ENCODE measurements at regions not wholly inside any gene's neighbourhood (a gene's known extent, or its start where the extent isn't known, plus 50 kb on each side); places are given as distances from the start of the nearest gene placed in this dataset.
A peak's percentile ranks its signal among the peaks of the same experiment; 100 is the strongest.
"Not testable (repeated sequence)": the region's sequence is repeated elsewhere in the genome, so short reads cannot be mapped to it uniquely, and the experiment has no call there.

DNA sequence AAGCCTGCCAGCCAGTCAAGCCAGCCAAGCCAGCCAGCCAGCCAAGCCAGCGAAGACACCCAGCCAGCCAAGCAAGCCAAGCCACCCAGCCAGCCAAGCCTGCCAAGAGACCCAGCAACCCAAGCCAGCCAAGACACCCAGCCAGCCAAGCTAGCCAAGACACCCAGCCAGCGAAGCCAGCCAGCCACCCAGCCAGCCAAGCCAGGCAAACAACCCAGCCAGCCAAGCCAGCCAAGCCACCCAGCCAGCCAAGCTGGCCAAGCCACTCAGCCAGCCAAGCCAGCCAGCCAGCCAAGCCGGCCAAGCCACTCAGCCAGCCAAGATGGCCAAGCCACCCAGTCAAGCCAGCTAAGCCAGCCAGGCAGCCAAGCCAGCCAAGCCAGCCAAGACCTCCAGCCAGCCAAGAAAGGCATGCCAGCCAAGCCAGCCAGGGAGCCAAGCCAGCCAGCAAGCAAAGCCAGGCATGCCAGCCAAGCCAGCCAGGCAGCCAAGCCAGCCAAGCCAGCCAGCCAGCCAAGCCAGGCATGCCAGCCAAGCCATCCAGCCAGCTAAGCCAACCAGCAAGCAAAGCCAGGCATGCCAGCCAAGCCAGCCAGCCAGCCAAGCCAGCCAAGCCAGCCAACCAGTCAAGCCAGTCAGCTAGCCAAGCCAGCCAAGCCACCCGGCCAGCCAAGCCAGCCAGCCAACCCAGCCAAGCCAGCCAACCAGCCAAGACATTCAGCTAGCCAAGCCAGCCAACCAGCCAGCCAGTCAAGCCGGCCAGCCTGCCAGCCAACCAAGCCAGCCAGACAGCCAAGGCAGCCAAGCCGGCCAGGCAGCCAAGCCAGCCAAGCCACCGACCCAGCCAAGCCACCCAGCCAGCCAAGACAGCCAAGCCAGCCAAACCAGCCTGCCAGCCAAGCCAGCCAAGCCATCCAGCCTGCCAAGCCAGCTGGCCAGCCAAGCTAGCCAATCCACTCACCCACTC lies 323.8 kb upstream of the PLGLB2 start:
- not testable (repeated sequence) for H3K4me3 Mint-ChIP-seq; H3K27ac Mint-ChIP-seq; H3K9me3 Mint-ChIP-seq; H3K36me3 Mint-ChIP-seq; H3K27me3 Mint-ChIP-seq (ENCODE audit: low read depth); H3K4me1 Mint-ChIP-seq; DNase-seq (ENCODE audit: low spot score in 2 of 2, unreplicated experiment in 2 of 2)

DNA sequence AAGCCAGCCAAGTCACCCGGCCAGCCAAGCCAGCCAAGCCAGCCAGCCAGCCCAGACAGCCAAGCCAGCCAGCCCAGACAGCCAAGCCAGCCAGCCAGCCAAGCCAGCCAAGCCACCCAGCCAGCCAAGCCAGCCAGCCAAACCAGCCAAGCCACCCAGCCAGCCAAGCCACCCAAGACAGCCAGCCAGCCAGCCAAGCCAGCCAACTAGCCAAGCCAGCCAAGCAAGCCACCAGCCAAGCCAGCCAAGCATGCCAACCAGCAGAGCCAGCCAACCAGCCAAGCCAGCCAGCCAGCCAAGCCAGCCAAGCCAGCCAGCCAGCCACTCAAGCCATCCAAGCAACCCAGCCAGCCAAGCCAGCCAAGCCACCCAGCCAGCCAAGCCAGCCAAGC lies 323.1 kb upstream of the PLGLB2 start:
- DNase-seq (ENCODE audit: low spot score in 2 of 2, unreplicated experiment in 2 of 2); H3K4me3 Mint-ChIP-seq; H3K36me3 Mint-ChIP-seq; H3K9me3 Mint-ChIP-seq; H3K4me1 Mint-ChIP-seq; H3K27me3 Mint-ChIP-seq (ENCODE audit: low read depth); H3K27ac Mint-ChIP-seq: not testable (repeated sequence)

DNA sequence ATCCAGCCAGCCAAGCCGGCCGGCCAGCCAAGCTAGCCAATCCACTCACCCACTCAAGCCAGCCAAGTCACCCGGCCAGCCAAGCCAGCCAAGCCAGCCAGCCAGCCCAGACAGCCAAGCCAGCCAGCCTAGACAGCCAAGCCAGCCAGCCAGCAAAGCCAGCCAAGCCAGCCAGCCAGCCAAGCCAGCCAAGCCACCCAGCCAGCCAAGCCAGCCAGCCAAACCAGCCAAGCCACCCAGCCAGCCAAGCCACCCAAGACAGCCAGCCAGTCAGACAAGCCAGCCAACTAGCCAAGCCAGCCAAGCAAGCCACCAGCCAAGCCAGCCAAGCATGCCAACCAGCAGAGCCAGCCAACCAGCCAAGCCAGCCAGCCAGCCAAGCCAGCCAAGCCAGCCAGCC lies 322.7 kb upstream of the PLGLB2 start:
- H3K4me1 Mint-ChIP-seq; H3K27ac Mint-ChIP-seq; H3K9me3 Mint-ChIP-seq; H3K4me3 Mint-ChIP-seq; DNase-seq (ENCODE audit: low spot score in 2 of 2, unreplicated experiment in 2 of 2); H3K27me3 Mint-ChIP-seq (ENCODE audit: low read depth); H3K36me3 Mint-ChIP-seq: not testable (repeated sequence)

DNA sequence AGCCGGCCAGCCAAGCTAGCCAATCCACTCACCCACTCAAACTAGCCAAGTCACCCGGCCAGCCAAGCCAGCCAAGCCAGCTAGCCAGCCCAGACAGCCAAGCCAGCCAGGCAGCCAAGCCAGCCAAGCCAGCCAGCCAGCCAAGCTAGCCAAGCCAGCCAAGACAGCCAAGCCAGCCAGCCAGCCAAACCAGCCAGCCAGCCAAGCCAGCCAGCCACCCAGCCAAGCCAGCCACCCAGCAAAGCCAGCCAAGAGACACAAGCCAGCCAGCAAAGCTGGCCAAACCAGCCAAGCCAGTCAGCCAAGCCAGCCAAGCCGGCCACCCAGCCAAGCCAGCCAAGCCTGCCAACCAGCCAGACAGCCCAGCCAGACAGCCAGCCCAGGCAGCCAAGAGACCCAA lies 322.2 kb upstream of the PLGLB2 start:
- not testable (repeated sequence) for H3K9me3 Mint-ChIP-seq; H3K4me3 Mint-ChIP-seq; H3K36me3 Mint-ChIP-seq; H3K27ac Mint-ChIP-seq; H3K27me3 Mint-ChIP-seq (ENCODE audit: low read depth); H3K4me1 Mint-ChIP-seq; DNase-seq (ENCODE audit: low spot score in 2 of 2, unreplicated experiment in 2 of 2)

DNA sequence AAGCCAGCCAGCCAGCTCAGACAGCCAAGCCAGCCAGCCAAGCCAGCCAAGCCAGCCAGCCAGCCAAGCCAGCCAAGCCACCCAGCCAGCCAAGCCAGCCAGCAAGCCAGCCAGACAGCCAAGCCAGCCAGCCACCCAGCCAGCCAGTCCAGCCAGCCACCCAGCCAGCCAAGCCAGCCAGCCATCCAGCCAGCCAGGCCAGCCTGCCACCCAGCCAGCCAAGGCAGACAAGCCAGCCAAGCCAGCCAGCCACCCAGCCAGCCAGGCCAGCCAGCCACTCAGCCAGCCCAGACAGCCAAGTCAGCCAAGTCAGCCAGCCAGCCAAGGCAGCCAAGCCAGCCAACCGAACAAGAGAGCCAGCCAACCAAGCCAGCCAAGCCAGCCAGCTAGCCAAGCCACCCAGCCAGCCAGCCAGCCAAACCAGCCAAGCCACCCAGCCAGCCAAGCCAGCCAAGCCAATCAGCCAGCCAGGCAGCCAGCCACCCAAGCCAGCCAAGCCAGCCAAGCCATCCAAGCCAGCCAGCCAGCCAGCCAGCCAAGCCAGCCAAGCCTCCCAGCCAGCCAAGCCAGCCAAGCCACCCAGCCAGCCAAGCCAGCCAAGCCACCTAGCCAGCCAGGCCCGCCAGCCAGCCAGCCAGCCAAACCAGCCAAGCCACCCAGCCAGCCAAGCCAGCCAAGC lies 319.3 kb upstream of the PLGLB2 start:
- DNase-seq (ENCODE audit: low spot score in 2 of 2, unreplicated experiment in 2 of 2); H3K9me3 Mint-ChIP-seq; H3K4me1 Mint-ChIP-seq; H3K27me3 Mint-ChIP-seq (ENCODE audit: low read depth); H3K27ac Mint-ChIP-seq; H3K36me3 Mint-ChIP-seq; H3K4me3 Mint-ChIP-seq: not testable (repeated sequence)

DNA sequence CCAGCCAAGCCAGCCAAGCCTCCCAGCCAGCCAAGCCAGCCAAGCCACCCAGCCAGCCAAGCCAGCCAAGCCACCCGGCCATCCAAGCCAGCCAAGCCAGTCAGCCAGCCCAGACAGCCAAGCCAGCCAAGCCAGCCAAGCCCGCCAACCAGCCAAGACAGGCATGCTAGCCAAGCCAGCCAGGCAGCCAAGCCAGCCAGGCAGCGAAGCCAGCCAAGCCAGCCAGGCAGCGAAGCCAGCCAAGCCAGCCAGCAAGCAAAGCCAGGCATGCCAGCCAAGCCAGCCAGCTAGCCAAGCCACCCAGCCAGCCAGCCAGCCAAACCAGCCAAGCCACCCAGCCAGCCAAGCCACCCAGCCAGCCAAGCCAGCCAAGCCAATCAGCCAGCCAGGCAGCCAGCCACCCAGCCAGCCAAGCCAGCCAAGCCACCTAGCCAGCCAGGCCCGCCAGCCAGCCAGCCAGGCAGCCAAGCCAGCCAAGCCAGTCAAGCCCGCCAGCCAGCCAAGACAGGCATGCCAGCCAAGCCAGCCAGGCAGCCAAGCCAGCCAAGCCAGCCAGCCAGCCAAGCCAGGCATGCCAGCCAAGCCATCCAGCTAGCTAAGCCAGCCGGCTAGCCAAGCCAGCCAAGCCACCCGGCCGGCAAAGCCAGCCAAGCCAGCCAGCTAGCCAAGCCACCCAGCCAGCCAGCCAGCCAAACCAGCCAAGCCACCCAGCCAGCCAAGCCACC lies 318.5 kb upstream of the PLGLB2 start:
- not testable (repeated sequence) for DNase-seq (ENCODE audit: low spot score in 2 of 2, unreplicated experiment in 2 of 2); H3K9me3 Mint-ChIP-seq; H3K4me1 Mint-ChIP-seq; H3K27ac Mint-ChIP-seq; H3K36me3 Mint-ChIP-seq; H3K4me3 Mint-ChIP-seq; H3K27me3 Mint-ChIP-seq (ENCODE audit: low read depth)

DNA sequence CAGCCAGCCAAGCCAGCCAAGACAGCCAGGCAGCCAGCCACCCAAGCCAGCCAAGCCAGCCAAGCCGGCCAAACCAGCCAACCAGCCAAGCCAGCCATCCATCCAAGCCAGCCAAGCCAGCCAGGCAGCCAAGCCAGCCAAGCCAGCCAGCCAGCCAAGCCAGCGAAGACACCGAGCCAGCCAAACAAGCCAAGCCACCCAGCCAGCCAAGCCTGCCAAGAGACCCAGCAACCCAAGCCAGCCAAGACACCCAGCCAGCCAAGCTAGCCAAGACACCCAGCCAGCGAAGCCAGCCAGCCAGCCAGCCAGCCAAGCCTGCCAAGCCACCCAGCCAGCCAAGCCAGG lies 318.0 kb upstream of the PLGLB2 start:
- not testable (repeated sequence) for H3K27me3 Mint-ChIP-seq (ENCODE audit: low read depth); DNase-seq (ENCODE audit: low spot score in 2 of 2, unreplicated experiment in 2 of 2); H3K27ac Mint-ChIP-seq; H3K9me3 Mint-ChIP-seq; H3K4me3 Mint-ChIP-seq; H3K36me3 Mint-ChIP-seq; H3K4me1 Mint-ChIP-seq

DNA sequence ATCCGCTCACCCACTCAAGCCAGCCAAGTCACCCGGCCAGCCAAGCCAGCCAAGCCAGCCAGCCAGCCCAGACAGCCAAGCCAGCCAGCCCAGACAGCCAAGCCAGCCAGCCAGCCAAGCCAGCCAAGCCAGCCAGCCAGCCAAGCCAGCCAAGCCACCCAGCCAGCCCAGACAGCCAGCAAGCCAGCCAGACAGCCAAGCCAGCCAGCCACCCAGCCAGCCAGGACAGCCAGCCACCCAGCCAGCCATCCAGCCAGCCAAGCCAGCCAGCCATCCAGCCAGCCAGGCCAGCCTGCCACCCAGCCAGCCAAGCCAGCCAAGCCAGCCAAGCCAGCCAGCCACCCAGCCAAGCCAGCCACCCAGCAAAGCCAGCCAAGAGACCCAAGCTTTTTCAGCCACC lies 316.8 kb upstream of the PLGLB2 start:
- H3K4me1 Mint-ChIP-seq; H3K27me3 Mint-ChIP-seq (ENCODE audit: low read depth); H3K9me3 Mint-ChIP-seq; DNase-seq (ENCODE audit: low spot score in 2 of 2, unreplicated experiment in 2 of 2); H3K27ac Mint-ChIP-seq; H3K4me3 Mint-ChIP-seq; H3K36me3 Mint-ChIP-seq: not testable (repeated sequence)

DNA sequence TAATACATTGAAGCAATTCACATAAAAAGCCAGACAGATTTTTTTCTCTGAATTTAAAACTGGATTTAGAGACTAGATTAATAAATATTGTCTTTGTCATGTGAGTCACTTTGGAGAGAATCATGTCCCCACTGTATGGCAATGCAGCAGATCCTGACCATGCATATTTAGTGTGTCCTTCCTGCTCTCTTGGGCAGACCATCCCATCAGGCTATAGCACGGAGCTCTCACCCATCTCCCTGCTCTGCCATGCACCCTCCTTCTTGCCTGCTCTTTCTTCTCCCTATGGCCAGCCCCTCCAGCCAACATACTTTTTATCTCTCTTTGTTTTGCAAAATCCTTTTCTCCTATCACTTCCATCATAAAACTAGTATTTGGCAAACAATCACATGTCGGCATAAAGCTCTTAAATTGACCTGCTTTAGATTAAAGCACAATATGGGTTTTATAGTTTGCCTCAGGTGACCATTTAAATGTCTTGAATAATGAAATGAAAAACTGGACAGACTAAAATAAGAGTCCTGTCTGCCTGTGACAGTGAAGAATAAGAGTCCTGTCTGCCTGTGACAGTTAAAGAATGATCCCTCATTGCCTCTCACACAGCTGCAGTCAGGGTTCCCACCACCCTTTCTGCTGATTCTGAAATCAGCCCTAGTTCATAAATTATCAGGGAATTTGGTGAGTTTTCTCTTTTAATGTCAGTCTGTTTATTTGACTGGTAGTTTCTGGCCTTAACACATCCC lies 315.0 kb upstream of the PLGLB2 start:
- H3K27me3 Mint-ChIP-seq (ENCODE audit: low read depth); DNase-seq (ENCODE audit: low spot score in 2 of 2, unreplicated experiment in 2 of 2); H3K9me3 Mint-ChIP-seq; H3K4me3 Mint-ChIP-seq; H3K36me3 Mint-ChIP-seq: not testable (repeated sequence)
- peak overlapping the region; percentile 49 for H3K27ac Mint-ChIP-seq
- H3K4me1 Mint-ChIP-seq, result peaks cover 18% of the 10 kb centered on the region

DNA sequence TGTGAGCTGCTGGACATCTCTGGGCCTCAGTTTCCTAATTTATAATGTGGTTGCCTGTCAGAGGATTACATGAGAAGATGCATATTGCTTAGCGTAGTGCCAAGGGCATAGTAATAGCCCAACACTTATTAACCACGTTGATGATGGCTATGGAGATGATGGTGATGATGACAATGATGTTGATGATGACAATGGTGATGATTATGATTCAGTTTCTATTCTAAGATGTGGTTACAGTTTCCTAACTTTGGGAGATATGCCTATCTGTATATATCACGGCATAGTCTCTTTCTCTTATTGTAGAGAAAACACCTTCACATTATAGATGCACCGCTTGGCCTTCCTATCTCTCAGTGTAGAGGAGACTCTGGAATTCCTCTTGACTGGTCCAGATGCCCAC lies 311.9 kb upstream of the PLGLB2 start:
- H3K4me3 Mint-ChIP-seq; H3K27me3 Mint-ChIP-seq (ENCODE audit: low read depth); DNase-seq (ENCODE audit: low spot score in 2 of 2, unreplicated experiment in 2 of 2); H3K36me3 Mint-ChIP-seq; H3K27ac Mint-ChIP-seq; H3K9me3 Mint-ChIP-seq: not testable (repeated sequence)
- peaks cover 23% of the 10 kb centered on the region for H3K4me1 Mint-ChIP-seq

DNA sequence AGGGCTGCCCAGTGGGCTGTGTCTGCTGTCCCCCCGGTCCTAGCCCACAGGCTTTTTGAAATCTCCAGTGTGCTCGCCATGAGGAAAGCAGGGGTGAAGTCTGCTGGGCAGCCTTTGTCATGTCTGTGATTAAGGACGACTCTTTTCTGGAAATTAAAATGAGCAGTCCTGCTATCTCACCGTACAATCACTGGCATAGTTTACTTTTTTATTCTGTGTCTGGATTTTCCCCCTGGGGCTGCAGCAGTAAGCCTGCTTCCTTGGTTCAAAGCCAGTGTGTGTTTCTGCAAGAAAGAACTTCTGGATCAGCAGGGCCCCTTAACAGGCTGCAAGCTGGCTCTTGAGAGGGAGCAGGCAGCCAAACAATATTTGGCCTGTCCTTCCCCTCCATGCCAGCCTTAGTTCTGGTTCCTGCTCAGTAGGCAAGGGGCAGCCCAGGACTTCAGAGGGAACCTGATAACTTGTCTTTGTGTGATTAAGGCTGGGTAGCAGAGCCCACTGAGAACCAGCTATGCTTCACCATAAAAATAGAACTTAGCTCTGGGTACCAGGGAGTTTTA lies 310.1 kb upstream of the PLGLB2 start:
- peak overlapping the region; percentile 81 for H3K27ac Mint-ChIP-seq
- H3K9me3 Mint-ChIP-seq, H3K4me3 Mint-ChIP-seq: not testable (repeated sequence)

DNA sequence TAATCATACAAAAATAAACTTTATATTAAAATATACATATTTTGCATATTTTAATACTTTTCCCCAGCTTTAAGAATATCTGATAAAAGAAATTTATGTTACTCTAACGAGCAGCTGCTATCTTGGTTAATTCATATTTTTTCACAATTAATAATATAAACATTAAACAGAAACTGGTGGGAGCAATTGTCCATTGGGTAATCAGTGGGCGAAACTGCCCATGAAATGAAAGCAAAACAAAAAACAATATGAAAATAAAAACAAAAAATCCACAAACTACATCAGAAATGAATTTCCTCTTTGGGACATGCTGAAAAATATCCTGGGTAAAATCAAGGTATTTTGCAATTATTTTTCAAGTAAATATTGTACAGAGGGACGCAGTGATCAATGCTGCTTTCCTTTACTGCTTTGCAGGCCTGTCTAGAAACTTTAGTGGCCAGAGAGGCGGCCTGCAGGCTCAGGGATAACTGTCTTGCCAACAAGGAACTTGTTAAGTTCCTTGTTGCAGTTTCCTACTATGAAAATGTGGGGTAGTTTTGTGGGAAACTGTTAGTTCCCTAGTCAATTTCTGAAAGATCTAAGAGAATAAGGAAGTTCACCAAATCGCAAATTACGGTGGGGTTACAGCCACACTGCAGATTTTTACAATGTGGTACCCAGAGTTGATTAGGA lies 309.0 kb upstream of the PLGLB2 start:
- not testable (repeated sequence) for H3K36me3 Mint-ChIP-seq; H3K27ac Mint-ChIP-seq; H3K4me3 Mint-ChIP-seq; H3K9me3 Mint-ChIP-seq; DNase-seq (ENCODE audit: low spot score in 2 of 2, unreplicated experiment in 2 of 2); H3K27me3 Mint-ChIP-seq (ENCODE audit: low read depth)
- peaks cover 15% of the 10 kb centered on the region for H3K4me1 Mint-ChIP-seq

More for the DNA sequence above, 310.1 kb upstream of the PLGLB2 start:
- not testable (repeated sequence) for DNase-seq (ENCODE audit: low spot score in 2 of 2, unreplicated experiment in 2 of 2); H3K27me3 Mint-ChIP-seq (ENCODE audit: low read depth); H3K36me3 Mint-ChIP-seq
- H3K4me1 Mint-ChIP-seq, result peaks cover 15% of the 10 kb centered on the region
